Uterus (tissue), 3 donors: ENCODE measurements at regions not wholly inside any gene's neighbourhood (a gene's known extent, or its start where the extent isn't known, plus 50 kb on each side); places are given as distances from the start of the nearest gene placed in this dataset.

ENCODE experiments used
- DNase-seq, 2 donors: peaks; one replicate each; pipeline ENCODE4 v3.0.0-alpha.2; 2019 to 2020
- H3K27ac ChIP-seq, 2 donors: fragments of 200-600 bp; sonication (generic); 1 replicate in 1 of 2; 2 replicates in 1 of 2; pipeline ENCODE4 v1.5.1; 2016 to 2018
- H3K27me3 ChIP-seq, 2 donors: fragments of 200-600 bp; sonication (generic); one replicate each; pipeline ENCODE4 v1.5.1; 2018 to 2019; ENCODE audit warnings: control low read depth in 1 of 2
- H3K36me3 ChIP-seq, 2 donors: fragments of 200-600 bp; sonication (generic); one replicate each; pipeline ENCODE4 v1.5.1; 2019; ENCODE audit warnings: control low read depth in 1 of 2
- H3K4me1 ChIP-seq, 2 donors: fragments of 200-600 bp; sonication (generic); one replicate each; pipeline ENCODE4 v1.5.1; 2018 to 2019; ENCODE audit warnings: control low read depth in 1 of 2
- H3K4me3 ChIP-seq, 2 donors: fragments of 200-600 bp; sonication (generic); 1 replicate in 1 of 2; 2 replicates in 1 of 2; pipeline ENCODE4 v1.5.1; 2018 to 2019; ENCODE audit warnings: mild to moderate bottlenecking in 1 of 2
- H3K9me3 ChIP-seq, 2 donors: fragments of 200-600 bp; sonication (generic); one replicate each; pipeline ENCODE4 v1.5.1; 2019; ENCODE audit warnings: control low read depth in 1 of 2
- POLR2A ChIP-seq, 2 donors: fragments of 450-650 bp; IDR thresholded peaks; one replicate each; pipeline ENCODE4 v1.6.1; 2016; ENCODE audit warnings: antibody characterized with exemption in 2 of 2, mild to moderate bottlenecking in 1 of 2, moderate library complexity in 1 of 2
- intact Hi-C: fragments of 100-400 bp; cut with DNase I; formaldehyde crosslinking; loops from one replicate; pipeline ENCODE4 v1.15.1; 2023; ENCODE audit warnings: low total_unique reads
- TF ChIP-seq, protein P1 (sequence below), 4 experiments: fragments of 200-600 bp in 2 of 4; fragments of 450-650 bp in 2 of 4; sonication (generic) in 2 of 4; IDR thresholded peaks; one replicate each; pipeline ENCODE4 v1.5.1; 2016 to 2019; ENCODE audit warnings: antibody characterized with exemption in 4 of 4, mild to moderate bottlenecking in 2 of 4, moderate library complexity in 1 of 4
- donor health status: DM: yes; HTN: yes; CAD: no.

DNA sequence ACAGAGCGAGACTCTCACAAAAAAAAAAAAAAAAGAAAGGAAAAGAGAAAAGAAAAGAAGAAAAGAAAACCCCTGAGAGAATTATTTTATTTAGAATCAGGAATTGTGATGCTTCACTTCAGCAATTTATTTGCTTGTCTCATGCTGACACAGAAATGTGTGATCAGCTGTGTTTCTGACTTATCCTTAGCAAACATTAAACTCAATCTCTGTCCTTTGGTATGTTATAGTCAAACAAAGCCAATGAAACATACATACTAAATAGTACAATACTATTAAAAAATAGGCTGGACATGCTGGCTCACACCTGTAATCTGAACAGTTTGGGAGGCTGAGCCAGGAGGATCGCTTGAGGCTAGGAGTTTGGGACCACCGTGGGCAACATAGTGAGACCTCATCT is 733.0 kb upstream of the FZD8 start:
- H3K36me3 ChIP-seq, result no peaks in the 10 kb centered on the region
- no peak for TF ChIP-seq POLR2A (IDR thresholded peaks at IDR 0.05)
- TF ChIP-seq, protein P1, sequence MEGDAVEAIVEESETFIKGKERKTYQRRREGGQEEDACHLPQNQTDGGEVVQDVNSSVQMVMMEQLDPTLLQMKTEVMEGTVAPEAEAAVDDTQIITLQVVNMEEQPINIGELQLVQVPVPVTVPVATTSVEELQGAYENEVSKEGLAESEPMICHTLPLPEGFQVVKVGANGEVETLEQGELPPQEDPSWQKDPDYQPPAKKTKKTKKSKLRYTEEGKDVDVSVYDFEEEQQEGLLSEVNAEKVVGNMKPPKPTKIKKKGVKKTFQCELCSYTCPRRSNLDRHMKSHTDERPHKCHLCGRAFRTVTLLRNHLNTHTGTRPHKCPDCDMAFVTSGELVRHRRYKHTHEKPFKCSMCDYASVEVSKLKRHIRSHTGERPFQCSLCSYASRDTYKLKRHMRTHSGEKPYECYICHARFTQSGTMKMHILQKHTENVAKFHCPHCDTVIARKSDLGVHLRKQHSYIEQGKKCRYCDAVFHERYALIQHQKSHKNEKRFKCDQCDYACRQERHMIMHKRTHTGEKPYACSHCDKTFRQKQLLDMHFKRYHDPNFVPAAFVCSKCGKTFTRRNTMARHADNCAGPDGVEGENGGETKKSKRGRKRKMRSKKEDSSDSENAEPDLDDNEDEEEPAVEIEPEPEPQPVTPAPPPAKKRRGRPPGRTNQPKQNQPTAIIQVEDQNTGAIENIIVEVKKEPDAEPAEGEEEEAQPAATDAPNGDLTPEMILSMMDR (IDR thresholded peaks at IDR 0.05), result no peak
- no peak for DNase-seq

DNA sequence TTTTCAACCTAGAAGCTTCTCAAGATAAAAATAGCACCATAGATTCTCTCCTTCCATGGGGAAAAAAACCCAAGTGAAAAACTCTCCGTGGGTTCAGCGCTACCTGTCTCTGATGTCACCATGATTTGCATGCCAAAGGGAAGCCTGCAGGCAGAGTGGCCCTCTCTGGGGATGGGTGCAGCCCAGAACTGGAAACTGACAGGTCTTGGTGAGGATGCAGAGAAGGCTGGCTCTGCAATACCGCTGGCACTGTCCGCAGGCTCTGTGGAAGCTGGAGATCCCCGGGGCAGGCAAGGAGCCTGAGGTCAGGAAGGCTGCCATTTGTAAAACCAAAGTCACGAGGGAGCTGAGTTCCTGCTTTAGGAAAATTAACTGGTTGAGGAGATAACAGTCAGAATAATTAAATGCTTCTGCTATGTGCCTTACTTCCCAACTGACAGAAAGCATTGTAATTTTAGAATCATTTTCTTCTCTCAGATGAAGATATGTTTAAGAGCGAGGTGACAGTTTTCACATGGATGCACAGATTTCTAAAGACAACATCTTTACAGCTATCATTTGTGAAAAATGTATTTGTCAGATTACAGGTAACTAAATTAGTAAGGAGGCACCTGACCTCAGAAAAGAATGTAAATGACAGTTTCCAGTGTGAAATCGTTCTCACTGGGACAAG is 731.5 kb upstream of the FZD8 start:
- H3K9me3 ChIP-seq, result no peaks in the 10 kb centered on the region
- DNase-seq, result no peak
- intact Hi-C loops, result no loop called here

More for the DNA sequence above, 733.0 kb upstream of the FZD8 start:
- intact Hi-C loops, result no loop called here
- Histone ChIP-seq H3K9me3 (no peaks in the 10 kb centered on the region), H3K27ac (no peak overlapping the region), H3K27me3 (no peaks in the 10 kb centered on the region), H3K4me1 (no peaks in the 10 kb centered on the region), H3K4me3 (no peak overlapping the region)

DNA sequence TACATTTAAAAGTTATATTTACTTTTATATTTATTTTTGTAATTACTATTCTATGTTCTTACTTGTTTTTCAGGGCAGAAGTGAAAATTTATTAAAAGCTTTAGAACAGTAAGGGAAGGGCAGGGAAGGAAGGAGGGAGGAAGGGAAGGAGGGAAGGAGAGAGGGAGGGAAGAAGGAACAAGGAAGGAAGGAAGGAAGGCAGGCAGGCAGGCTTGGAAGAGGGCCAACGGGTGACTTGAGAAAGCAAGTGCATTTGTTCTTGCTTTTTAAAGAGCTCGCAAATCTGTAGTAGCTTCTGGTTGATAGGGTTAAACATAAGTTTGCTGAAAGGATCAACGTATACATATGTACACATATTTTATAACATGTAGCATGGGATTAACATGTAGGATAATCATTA is 725.3 kb upstream of the FZD8 start:
- Histone ChIP-seq H3K36me3 (no peaks in the 10 kb centered on the region), H3K4me1 (no peaks in the 10 kb centered on the region), H3K27ac (no peak overlapping the region), H3K9me3 (no peaks in the 10 kb centered on the region), H3K4me3 (no peak overlapping the region), H3K27me3 (no peaks in the 10 kb centered on the region)
- no peak for DNase-seq
- TF ChIP-seq POLR2A (IDR thresholded peaks at IDR 0.05), result no peak
- TF ChIP-seq, protein P1 (IDR thresholded peaks at IDR 0.05), result no peak
- intact Hi-C loops, result no loop called here

More for the DNA sequence above, 731.5 kb upstream of the FZD8 start:
- no peaks in the 10 kb centered on the region for H3K36me3 ChIP-seq
- no peaks in the 10 kb centered on the region for H3K27me3 ChIP-seq
- TF ChIP-seq, protein P1 (IDR thresholded peaks at IDR 0.05), result no peak
- no peak for TF ChIP-seq POLR2A (IDR thresholded peaks at IDR 0.05)
- H3K27ac ChIP-seq, result no peak overlapping the region
- no peaks in the 10 kb centered on the region for H3K4me1 ChIP-seq
- no peak overlapping the region for H3K4me3 ChIP-seq

DNA sequence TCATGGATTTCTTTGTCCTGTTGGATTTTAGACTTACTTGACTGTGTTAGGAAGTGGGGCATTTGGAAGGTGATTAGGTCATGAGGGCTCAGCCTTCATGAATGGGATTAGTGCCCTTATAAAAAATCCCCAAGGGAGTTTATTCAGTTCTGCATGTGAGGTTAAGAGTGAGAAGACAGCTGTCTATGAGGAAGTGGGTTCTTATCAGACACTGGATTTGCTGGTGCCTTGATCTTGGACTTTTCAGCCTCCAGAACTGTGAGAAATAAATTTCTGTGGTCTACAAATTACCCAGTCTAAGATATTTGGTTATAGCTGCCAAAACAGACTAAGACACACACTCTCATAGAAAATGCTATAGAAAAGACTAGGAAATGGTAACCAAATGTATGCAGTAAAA is 724.7 kb upstream of the FZD8 start:
- Histone ChIP-seq H3K4me1 (no peaks in the 10 kb centered on the region), H3K27ac (no peak overlapping the region), H3K9me3 (no peaks in the 10 kb centered on the region), H3K27me3 (no peaks in the 10 kb centered on the region), H3K4me3 (no peak overlapping the region), H3K36me3 (no peaks in the 10 kb centered on the region)
- TF ChIP-seq, protein P1 (IDR thresholded peaks at IDR 0.05), result no peak
- no peak for TF ChIP-seq POLR2A (IDR thresholded peaks at IDR 0.05)
- no peak for DNase-seq
- intact Hi-C loops, result no loop called here

DNA sequence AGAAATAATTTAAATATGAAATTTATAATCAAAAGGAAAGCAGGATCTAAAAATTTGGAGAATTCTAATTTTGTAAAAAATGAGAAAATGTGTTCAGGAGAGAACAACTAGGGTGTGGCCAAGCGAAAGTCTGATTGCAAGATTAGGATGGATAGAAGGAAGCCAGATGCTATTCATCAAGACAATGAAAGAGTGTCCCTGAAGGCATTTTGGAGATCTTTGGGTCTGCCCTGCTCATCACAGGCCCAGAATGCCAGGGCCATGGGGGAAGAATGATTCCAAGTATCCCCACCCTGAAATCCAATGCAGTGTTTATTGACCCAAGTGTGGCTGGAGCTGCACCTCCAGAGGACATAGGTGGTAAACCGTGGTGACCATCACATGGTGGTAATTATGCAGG is 724.0 kb upstream of the FZD8 start:
- Histone ChIP-seq H3K4me3 (no peak overlapping the region), H3K4me1 (no peaks in the 10 kb centered on the region), H3K27me3 (no peaks in the 10 kb centered on the region), H3K9me3 (no peaks in the 10 kb centered on the region), H3K27ac (no peak overlapping the region), H3K36me3 (no peaks in the 10 kb centered on the region)
- TF ChIP-seq, protein P1 (IDR thresholded peaks at IDR 0.05), result no peak
- no peak for TF ChIP-seq POLR2A (IDR thresholded peaks at IDR 0.05)
- no peak for DNase-seq
- intact Hi-C loops, result no loop called here
